Brain microvascular endothelial cell (primary cell): ENCODE measurements at regions not wholly inside any gene's neighbourhood (a gene's known extent, or its start where the extent isn't known, plus 50 kb on each side); places are given as distances from the start of the nearest gene placed in this dataset.

Experiments used
- DNase-seq: peaks from one replicate; pipeline ENCODE4 v3.0.0-alpha.2; 2020
- H3K27ac ChIP-seq: fragments of 250-450 bp; sonication (Bioruptor Pico); 2 replicates; pipeline ENCODE4 v1.5.1; 2020; ENCODE audit warnings: mild to moderate bottlenecking, moderate library complexity
- H3K27me3 ChIP-seq: fragments of 250-450 bp; sonication (Bioruptor Pico); replicated peaks from 2 replicates; pipeline ENCODE4 v1.5.1; 2020; ENCODE audit warnings: mild to moderate bottlenecking
- H3K36me3 ChIP-seq: fragments of 250-450 bp; sonication (Bioruptor Pico); replicated peaks from 2 replicates; pipeline ENCODE4 v1.5.1; 2020; ENCODE audit warnings: mild to moderate bottlenecking
- H3K4me3 ChIP-seq: 2 replicates; pipeline ENCODE4 v1.5.1; 2011; ENCODE audit warnings: low read depth, mild to moderate bottlenecking, control low read depth, low read length, moderate library complexity
- in situ Hi-C: cut with HindIII; loops from 2 replicates; pipeline ENCODE4 v1.10.0; 2017; ENCODE audit warnings: low sequenced_read_pairs, low pct_ligation_motif_present
- TF ChIP-seq, protein P1 (sequence below): IDR thresholded peaks from 2 replicates; pipeline ENCODE4 v1.5.1; 2011; ENCODE audit warnings: low read depth, mild to moderate bottlenecking, moderate library complexity, low read length, control low read depth, inconsistent platforms; ENCODE audit errors: missing control alignments

DNA sequence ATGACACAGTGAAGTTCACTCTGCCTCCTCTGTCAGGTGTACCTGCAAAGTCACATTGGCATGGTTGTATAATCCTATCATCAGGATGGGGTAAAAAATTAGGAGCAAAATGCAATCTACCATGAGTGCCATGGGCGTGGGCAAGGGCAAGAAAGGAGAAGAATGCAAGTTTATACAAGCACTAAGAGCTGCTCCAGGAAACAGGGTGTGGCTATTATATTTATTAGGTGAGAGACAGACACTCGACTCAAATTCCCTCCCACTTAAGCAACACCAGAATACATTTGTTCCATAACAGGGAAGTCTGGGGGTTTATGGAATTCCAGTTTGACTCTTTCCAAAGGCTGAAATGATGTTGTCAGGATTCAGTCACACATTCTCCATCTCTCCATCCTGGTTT lies 378.8 kb downstream of the BCOR start:
- no peak overlapping the region for H3K27ac ChIP-seq
- TF ChIP-seq, protein P1, sequence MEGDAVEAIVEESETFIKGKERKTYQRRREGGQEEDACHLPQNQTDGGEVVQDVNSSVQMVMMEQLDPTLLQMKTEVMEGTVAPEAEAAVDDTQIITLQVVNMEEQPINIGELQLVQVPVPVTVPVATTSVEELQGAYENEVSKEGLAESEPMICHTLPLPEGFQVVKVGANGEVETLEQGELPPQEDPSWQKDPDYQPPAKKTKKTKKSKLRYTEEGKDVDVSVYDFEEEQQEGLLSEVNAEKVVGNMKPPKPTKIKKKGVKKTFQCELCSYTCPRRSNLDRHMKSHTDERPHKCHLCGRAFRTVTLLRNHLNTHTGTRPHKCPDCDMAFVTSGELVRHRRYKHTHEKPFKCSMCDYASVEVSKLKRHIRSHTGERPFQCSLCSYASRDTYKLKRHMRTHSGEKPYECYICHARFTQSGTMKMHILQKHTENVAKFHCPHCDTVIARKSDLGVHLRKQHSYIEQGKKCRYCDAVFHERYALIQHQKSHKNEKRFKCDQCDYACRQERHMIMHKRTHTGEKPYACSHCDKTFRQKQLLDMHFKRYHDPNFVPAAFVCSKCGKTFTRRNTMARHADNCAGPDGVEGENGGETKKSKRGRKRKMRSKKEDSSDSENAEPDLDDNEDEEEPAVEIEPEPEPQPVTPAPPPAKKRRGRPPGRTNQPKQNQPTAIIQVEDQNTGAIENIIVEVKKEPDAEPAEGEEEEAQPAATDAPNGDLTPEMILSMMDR, result no peak
- H3K27me3 ChIP-seq, result no peaks in the 10 kb centered on the region
- in situ Hi-C loops, result no loop called here
- H3K4me3 ChIP-seq, result no peak overlapping the region
- H3K36me3 ChIP-seq, result no peaks in the 10 kb centered on the region
- no peak for DNase-seq

DNA sequence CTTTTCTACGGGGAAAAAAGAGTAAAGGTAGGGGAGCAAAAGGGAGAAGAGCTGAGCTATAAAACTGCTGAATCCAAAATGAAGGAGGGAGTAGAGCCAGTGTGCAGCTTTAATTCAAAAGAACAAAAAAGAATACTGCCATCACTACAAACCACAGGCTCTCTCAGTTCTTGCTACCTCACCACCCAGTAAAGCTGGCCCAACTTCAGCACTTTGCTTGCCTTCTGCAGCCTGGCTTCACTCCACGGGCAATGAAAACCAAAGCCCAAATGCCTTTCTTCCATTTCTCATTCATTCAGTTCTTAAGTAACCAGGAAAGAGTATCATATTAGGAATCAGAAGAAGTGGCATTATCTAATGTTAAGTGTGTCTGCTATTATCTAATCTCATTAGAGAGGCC lies 376.8 kb downstream of the BCOR start:
- DNase-seq, result no peak
- Histone ChIP-seq H3K27me3 (no peaks in the 10 kb centered on the region), H3K36me3 (no peaks in the 10 kb centered on the region), H3K4me3 (no peak overlapping the region), H3K27ac (no peak overlapping the region)
- TF ChIP-seq, protein P1, result no peak
- in situ Hi-C loops, result no loop called here

DNA sequence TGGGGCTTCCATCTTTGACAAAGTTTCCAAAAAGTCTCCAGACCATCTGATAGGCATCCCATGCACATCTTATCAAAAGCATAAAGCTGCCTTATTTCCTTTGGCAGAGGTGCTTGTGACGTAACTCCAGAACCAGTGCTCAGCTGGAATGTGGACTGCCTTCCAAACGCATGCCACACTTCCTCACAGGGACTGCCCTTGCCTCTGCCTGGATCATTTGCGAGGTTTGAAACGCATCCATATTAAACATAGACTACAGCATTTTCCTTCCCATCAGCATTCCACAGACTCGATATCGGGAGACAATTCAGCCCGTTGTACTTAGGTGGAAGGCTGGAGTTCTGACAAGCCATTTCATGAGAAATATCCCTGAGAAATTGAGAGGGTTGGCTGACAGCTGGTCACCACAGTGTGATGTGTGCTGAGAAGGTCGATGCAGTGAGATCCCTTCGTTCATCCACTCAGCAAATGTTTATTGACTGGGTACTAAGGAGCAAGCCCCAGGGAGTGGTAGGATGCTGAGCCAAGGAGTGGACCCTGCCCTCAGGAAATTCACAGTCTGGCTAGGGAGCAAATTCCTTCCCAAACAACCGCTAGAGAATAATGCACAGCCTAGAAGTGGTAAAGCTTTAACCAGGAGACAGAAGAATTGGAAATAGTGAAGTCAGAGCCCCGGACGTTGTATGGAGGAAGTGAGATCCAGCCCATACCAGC lies 376.0 kb downstream of the BCOR start:
- H3K27ac ChIP-seq, result no peak overlapping the region
- H3K27me3 ChIP-seq, result no peaks in the 10 kb centered on the region
- DNase-seq, result peak; percentile 56
- H3K36me3 ChIP-seq, result no peaks in the 10 kb centered on the region
- no peak overlapping the region for H3K4me3 ChIP-seq
- in situ Hi-C loops, result no loop called here
- TF ChIP-seq, protein P1, result no peak

DNA sequence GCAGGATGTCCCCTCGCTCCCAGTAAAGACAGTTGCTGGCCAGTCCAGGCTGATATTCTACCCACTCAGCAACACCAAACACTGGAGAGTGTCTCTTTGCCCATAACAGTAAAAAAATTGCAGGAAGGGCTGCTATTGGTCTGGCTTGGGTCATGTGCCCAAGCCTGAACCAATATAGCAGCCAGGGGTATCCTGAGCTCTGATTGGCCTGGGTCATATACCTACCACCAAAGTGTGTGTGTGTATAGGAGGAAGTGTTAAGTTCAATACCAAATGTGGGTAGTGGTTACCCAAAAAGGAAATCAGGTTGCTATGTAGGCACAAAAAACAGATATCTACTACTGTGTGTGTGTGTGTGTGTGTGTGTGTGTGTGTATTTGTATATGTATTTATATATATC lies 373.2 kb downstream of the BCOR start:
- in situ Hi-C loops, result no loop called here
- Histone ChIP-seq H3K4me3 (no peak overlapping the region), H3K27me3 (no peaks in the 10 kb centered on the region), H3K36me3 (no peaks in the 10 kb centered on the region), H3K27ac (no peak overlapping the region)
- no peak for DNase-seq
- TF ChIP-seq, protein P1, result no peak

DNA sequence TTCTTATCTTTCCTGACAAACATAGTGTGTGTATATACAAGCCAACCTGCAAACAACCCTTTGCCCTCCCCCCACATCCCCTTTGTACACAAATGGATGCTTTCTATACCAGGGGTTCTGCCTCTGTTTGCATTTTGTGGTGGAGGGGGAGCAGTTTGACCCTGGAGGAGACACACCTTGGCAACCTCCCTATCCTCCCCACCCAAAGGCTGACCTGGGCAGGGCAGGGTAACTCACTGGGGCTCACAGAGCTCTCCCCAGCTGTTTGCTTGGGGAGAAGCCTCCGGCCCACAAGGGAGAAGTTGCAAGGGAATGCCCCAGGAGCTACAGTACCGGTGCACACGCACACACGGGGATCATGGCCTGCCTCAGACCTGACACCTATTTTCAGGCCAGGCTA lies 372.6 kb downstream of the BCOR start:
- H3K27me3 ChIP-seq, result no peaks in the 10 kb centered on the region
- TF ChIP-seq, protein P1, result no peak
- H3K36me3 ChIP-seq, result no peaks in the 10 kb centered on the region
- no peak overlapping the region for H3K4me3 ChIP-seq
- in situ Hi-C loops, result no loop called here
- DNase-seq, result no peak
- no peak overlapping the region for H3K27ac ChIP-seq
